IMR-90 (cell line): ENCODE measurements at regions not wholly inside any gene's neighbourhood (a gene's known extent, or its start where the extent isn't known, plus 50 kb on each side); places are given as distances from the start of the nearest gene placed in this dataset.

Source experiments
- ATAC-seq: fragments of 200-7000 bp; cut with Tn5 transposase; 2 replicates; pipeline ENCODE4 v1.9.1; 2020; ENCODE audit warnings: low read depth, mild to moderate bottlenecking, moderate library complexity
- BruUV-seq: library from RNA; stranded (reverse); fragments of 400-500 nt; replicated peaks from 2 replicates; lab custom pipeline; 2021; lab: Mats Ljungman, UMichigan
- CTCF ChIA-PET: fragments of 300-600 bp; formaldehyde crosslinking; extraction: SDS; loops from one replicate; lab custom pipeline; 2021; ENCODE audit warnings: antibody characterized with exemption; lab: Yijun Ruan, JAX
- POLR2A ChIA-PET: fragments of 300-600 bp; sonication (Branson Sonifier 250); formaldehyde crosslinking; loops from one replicate; lab custom pipeline; 2022; ENCODE audit warnings: antibody characterized with exemption; ENCODE audit not compliant: unreplicated experiment; lab: Charles Lee
- DNase-seq: peaks from one replicate; pipeline ENCODE4 v3.0.0; 2013
- H2AFZ ChIP-seq: replicated peaks from 2 replicates; pipeline ENCODE3; 2013; ENCODE audit warnings: low read length, mild to moderate bottlenecking; ENCODE audit not compliant: poor library complexity
- H2AK5ac ChIP-seq: 2 replicates; pipeline ENCODE4 v1.6.1; 2013; ENCODE audit warnings: low read depth, low read length, inconsistent platforms
- H2AK9ac ChIP-seq: replicated peaks from 2 replicates; pipeline ENCODE3; 2013; ENCODE audit warnings: mild to moderate bottlenecking, low read depth, low read length, moderate library complexity; ENCODE audit not compliant: poor library complexity
- H2BK120ac ChIP-seq: 2 replicates; pipeline ENCODE4 v1.6.1; 2013; ENCODE audit warnings: low read depth, low read length, inconsistent platforms
- H2BK15ac ChIP-seq: 3 replicates; pipeline ENCODE4 v1.6.1; 2013; ENCODE audit warnings: low read depth, low read length, inconsistent platforms
- H2BK20ac ChIP-seq: 2 replicates; pipeline ENCODE4 v1.6.1; 2013; ENCODE audit warnings: low read depth, mild to moderate bottlenecking, inconsistent platforms, low read length, moderate library complexity
- H2BK5ac ChIP-seq: 2 replicates; pipeline ENCODE4 v1.6.1; 2013; ENCODE audit warnings: mild to moderate bottlenecking, low read depth, low read length, inconsistent platforms; ENCODE audit not compliant: poor library complexity, severe bottlenecking
- H3K14ac ChIP-seq: replicated peaks from 2 replicates; pipeline ENCODE4 v1.6.1; 2013; ENCODE audit warnings: low read depth, low read length, inconsistent platforms
- H3K18ac ChIP-seq: 2 replicates; pipeline ENCODE4 v1.6.1; 2013; ENCODE audit warnings: low read depth, low read length, control low read depth
- H3K23ac ChIP-seq: 2 replicates; pipeline ENCODE4 v1.6.1; 2013; ENCODE audit warnings: low read depth, low read length, inconsistent platforms
- H3K27ac ChIP-seq: 2 replicates; pipeline ENCODE4 v1.5.1; 2013; ENCODE audit warnings: mild to moderate bottlenecking, control low read depth, low read length; ENCODE audit not compliant: insufficient read depth
- H3K27me3 ChIP-seq: 2 replicates; pipeline ENCODE4 v1.6.1; 2013; ENCODE audit warnings: low read length; ENCODE audit not compliant: control insufficient read depth, insufficient read depth
- H3K36me3 ChIP-seq: 2 replicates; pipeline ENCODE4 v1.6.1; 2013; ENCODE audit warnings: low read length, mixed read lengths; ENCODE audit not compliant: control insufficient read depth, insufficient read depth
- H3K4ac ChIP-seq: 2 replicates; pipeline ENCODE4 v1.6.1; 2013; ENCODE audit warnings: low read depth, low read length, inconsistent platforms
- H3K4me1 ChIP-seq: 2 replicates; pipeline ENCODE4 v1.6.1; 2013; ENCODE audit warnings: low read length, mixed read lengths; ENCODE audit not compliant: control insufficient read depth, insufficient read depth
- H3K4me2 ChIP-seq: 2 replicates; pipeline ENCODE4 v1.6.1; 2013; ENCODE audit warnings: low read depth, mild to moderate bottlenecking, control low read depth, low read length, moderate library complexity
- H3K4me3 ChIP-seq: 2 replicates; pipeline ENCODE4 v1.5.1; 2013; ENCODE audit warnings: low read depth, mild to moderate bottlenecking, control low read depth, low read length, moderate library complexity; ENCODE audit not compliant: insufficient read depth
- H3K56ac ChIP-seq: 2 replicates; pipeline ENCODE4 v1.6.1; 2013; ENCODE audit warnings: low read length, inconsistent platforms; ENCODE audit not compliant: insufficient read depth; ENCODE audit errors: extremely low read depth
- H3K79me1 ChIP-seq, 2 experiments: 2 replicates each; pipeline ENCODE4 v1.6.1; 2013; ENCODE audit warnings: low read length in 2 of 2, inconsistent platforms in 1 of 2, low read depth in 1 of 2
- H3K9ac ChIP-seq: 2 replicates; pipeline ENCODE4 v1.6.1; 2013; ENCODE audit warnings: low read depth, low read length, control low read depth
- H3K9me1 ChIP-seq: 2 replicates; pipeline ENCODE4 v1.6.1; 2013; ENCODE audit warnings: low read length, inconsistent platforms; ENCODE audit not compliant: insufficient read depth
- H3K9me3 ChIP-seq: 2 replicates; pipeline ENCODE4 v1.6.1; 2013; ENCODE audit warnings: low read length; ENCODE audit not compliant: control insufficient read depth, insufficient read depth
- H4K20me1 ChIP-seq: 2 replicates; pipeline ENCODE4 v1.6.1; 2013; ENCODE audit warnings: low read length, inconsistent platforms; ENCODE audit not compliant: insufficient read depth
- H4K5ac ChIP-seq: 2 replicates; pipeline ENCODE4 v1.6.1; 2013; ENCODE audit warnings: mild to moderate bottlenecking, low read depth, low read length, control low read depth
- H4K8ac ChIP-seq, 2 experiments: 2 replicates each; pipeline ENCODE4 v1.6.1; 2013; ENCODE audit warnings: low read depth in 2 of 2, low read length in 2 of 2, control low read depth in 1 of 2, inconsistent platforms in 1 of 2
- H4K91ac ChIP-seq: 2 replicates; pipeline ENCODE4 v1.6.1; 2013; ENCODE audit warnings: low read depth, low read length, inconsistent platforms; ENCODE audit not compliant: insufficient read depth
- CEBPB ChIP-seq: IDR thresholded peaks from 2 replicates; pipeline ENCODE4 v1.6.1; 2012; ENCODE audit warnings: low read depth, low read length, improper control_type of control experiment
- CHD1 ChIP-seq: IDR thresholded peaks from 2 replicates; pipeline ENCODE4 v1.6.1; 2012; ENCODE audit warnings: low read depth, low read length, improper control_type of control experiment
- FOS ChIP-seq: fragments of 150-350 bp; IDR thresholded peaks from 2 replicates; pipeline ENCODE4 v1.6.1; 2016; ENCODE audit warnings: low read depth, low read length
- MAFK ChIP-seq: IDR thresholded peaks from 2 replicates; pipeline ENCODE4 v1.6.1; 2012; ENCODE audit warnings: low read depth, low read length, improper control_type of control experiment
- NFE2L2 ChIP-seq: fragments of 150-350 bp; IDR thresholded peaks from 2 replicates; pipeline ENCODE4 v1.6.1; 2016; ENCODE audit warnings: low read depth, mild to moderate bottlenecking, low read length
- POLR2A ChIP-seq: IDR thresholded peaks from 2 replicates; pipeline ENCODE4 v1.6.1; 2012; ENCODE audit warnings: mild to moderate bottlenecking, low read depth, low read length
- RAD21 ChIP-seq: IDR thresholded peaks from 2 replicates; pipeline ENCODE4 v1.6.1; 2012; ENCODE audit warnings: low read length, improper control_type of control experiment
- RFX5 ChIP-seq: IDR thresholded peaks from 2 replicates; pipeline ENCODE4 v1.8.0; 2012; ENCODE audit warnings: low read depth, mild to moderate bottlenecking, low read length, moderate library complexity
- SMC3 ChIP-seq: fragments of 150-350 bp; IDR thresholded peaks from 2 replicates; pipeline ENCODE4 v1.6.1; 2016; ENCODE audit warnings: low read depth, mild to moderate bottlenecking, antibody characterized with exemption, low read length, moderate library complexity
- WGBS, 2 experiments: methylation state at CpG; one replicate each; pipeline versions ENCODE4 v1.1.5 to v1.1.7; 2013; ENCODE audit warnings: missing lambda C conversion rate in 2 of 2; ENCODE audit not compliant: insufficient read length in 1 of 2; ENCODE audit errors: extremely low coverage in 2 of 2; 5-methylcytosine and 5-hydroxymethylcytosine counted together
- dilution Hi-C: fragments of 300-500 bp; cut with HindIII; formaldehyde crosslinking; loops from one replicate; pipeline ENCODE4 v1.14.3; 2018; ENCODE audit warnings: low sequenced_read_pairs; ENCODE audit not compliant: unreplicated experiment
- in situ Hi-C: fragments of 300-500 bp; cut with MboI; formaldehyde crosslinking; loops from 3 replicates; pipeline ENCODE4 v1.14.3; 2019; ENCODE audit warnings: low sequenced_read_pairs, inconsistent platforms, mixed read lengths
- intact Hi-C: fragments of 100-400 bp; cut with micrococcal nuclease; formaldehyde crosslinking; loops from 2 replicates; pipeline ENCODE4 v1.10.0; 2022
- TF ChIP-seq, protein P1 (sequence below): fragments of 150-350 bp; IDR thresholded peaks from 2 replicates; pipeline ENCODE4 v1.6.1; 2016; ENCODE audit warnings: low read depth, mild to moderate bottlenecking, low read length, moderate library complexity, borderline replicate concordance
- TF ChIP-seq, protein P2 (sequence below): fragments of 150-350 bp; IDR thresholded peaks from 2 replicates; pipeline ENCODE4 v1.6.1; 2017; ENCODE audit warnings: mild to moderate bottlenecking, antibody characterized with exemption, low read length, low read depth
- TF ChIP-seq, protein P3 (sequence below): conservative IDR thresholded peaks from 2 replicates; pipeline ENCODE4 v1.5.1; 2012; ENCODE audit warnings: mild to moderate bottlenecking, low read depth, low read length, improper control_type of control experiment

DNA sequence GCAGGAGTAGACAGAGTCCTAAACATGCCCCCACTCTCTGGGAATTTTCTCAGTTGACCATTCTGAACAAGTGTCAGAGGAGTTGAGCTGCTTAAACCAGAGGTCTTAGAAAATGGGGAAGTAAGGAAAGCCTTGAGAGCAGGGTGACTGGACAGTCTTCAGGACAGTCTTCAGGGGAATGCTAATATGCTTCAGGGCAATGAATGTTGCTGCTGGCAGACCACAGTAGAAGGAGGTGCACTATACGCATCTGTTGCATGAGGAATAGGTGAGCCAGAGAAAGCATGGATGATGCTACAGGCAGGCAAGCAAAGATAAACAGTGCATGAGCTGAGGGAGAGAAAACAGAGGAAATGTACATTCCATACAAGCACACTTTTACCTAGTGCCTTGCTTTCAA, 196.6 kb upstream of the GPR12 start (continued):
- TF ChIP-seq, protein P1, sequence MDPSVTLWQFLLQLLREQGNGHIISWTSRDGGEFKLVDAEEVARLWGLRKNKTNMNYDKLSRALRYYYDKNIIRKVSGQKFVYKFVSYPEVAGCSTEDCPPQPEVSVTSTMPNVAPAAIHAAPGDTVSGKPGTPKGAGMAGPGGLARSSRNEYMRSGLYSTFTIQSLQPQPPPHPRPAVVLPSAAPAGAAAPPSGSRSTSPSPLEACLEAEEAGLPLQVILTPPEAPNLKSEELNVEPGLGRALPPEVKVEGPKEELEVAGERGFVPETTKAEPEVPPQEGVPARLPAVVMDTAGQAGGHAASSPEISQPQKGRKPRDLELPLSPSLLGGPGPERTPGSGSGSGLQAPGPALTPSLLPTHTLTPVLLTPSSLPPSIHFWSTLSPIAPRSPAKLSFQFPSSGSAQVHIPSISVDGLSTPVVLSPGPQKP: no peak

DNA sequence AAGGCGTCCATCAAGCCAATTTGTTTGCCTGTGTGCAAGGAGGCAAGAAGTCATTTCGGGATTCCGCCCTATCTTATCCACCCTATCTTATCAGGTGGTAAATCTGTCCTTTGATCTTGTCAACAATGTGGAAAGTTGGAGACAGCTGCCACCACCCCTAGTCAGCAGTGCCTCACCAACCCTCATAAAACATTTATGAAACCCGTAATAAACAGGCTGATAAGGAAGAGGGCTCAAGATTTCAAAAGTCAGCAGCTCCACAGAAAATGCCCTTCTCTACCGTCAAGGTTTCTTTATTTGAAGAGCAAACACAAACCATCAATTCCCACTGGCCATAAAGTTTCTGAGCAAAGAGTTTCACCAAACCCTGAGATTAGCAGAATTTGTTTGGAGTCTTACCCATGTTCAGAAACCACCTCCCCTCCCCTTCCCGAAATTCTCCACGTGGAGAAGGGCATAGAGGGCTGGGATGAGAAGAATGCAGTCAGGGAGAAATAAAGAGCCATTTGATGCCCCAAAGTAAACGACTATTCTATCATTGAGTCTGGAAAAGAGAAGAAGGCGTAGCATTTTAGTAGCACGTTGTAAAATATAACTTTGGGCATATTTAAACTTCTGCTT, 196.0 kb upstream of the GPR12 start:
- dilution Hi-C loops (no loop called here), intact Hi-C loops (no loop called here), in situ Hi-C loops (no loop called here)
- no TSS peak for BruUV-seq
- Histone ChIP-seq H3K4me1 (no peaks in the 10 kb centered on the region), H3K79me1 (no peaks in the 10 kb centered on the region), H2BK120ac (no peak overlapping the region), H2BK15ac (no peak overlapping the region; the same call in 2 of the 3 replicates), H3K4me2 (no peak overlapping the region), H3K27ac (no peak overlapping the region), H3K56ac (no peak overlapping the region), H3K4me3 (no peak overlapping the region), H3K27me3 (peaks cover 54% of the 10 kb centered on the region), H3K14ac (no peak overlapping the region), H3K9ac (no peak overlapping the region), H4K20me1 (no peaks in the 10 kb centered on the region), H3K23ac (no peak overlapping the region), H3K18ac (no peak overlapping the region), H4K5ac (no peak overlapping the region), H2AFZ (no peak overlapping the region), H3K9me3 (no peaks in the 10 kb centered on the region), H3K9me1 (0 out of 2 replicates have a peak, but pooled peaks cover 3% of the 10 kb centered on the region), H4K91ac (no peak overlapping the region), H2AK9ac (no peak overlapping the region), H2BK20ac (no peak overlapping the region), H3K36me3 (no peaks in the 10 kb centered on the region), H4K8ac (no peak overlapping the region), H2BK5ac (no peak overlapping the region), H2AK5ac (no peak overlapping the region; the same call in 1 of the 2 replicates), H3K4ac (no peak overlapping the region)
- DNase-seq (no peak), ATAC-seq (no peak)
- ChIA-PET CTCF (interaction anchor here (0.6 kb wide), 1 partner anchor 666 kb away, joined by 4 read pairs; no protein-coding TSS in a partner anchor), POLR2A (no interaction called here)
- no CpG with 5 or more reads among the region's 10 CpGs for WGBS, 2 experiments
- TF ChIP-seq FOS: no peak
- TF ChIP-seq, protein P2, sequence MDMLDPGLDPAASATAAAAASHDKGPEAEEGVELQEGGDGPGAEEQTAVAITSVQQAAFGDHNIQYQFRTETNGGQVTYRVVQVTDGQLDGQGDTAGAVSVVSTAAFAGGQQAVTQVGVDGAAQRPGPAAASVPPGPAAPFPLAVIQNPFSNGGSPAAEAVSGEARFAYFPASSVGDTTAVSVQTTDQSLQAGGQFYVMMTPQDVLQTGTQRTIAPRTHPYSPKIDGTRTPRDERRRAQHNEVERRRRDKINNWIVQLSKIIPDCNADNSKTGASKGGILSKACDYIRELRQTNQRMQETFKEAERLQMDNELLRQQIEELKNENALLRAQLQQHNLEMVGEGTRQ: no peak
- TF ChIP-seq, protein P3, sequence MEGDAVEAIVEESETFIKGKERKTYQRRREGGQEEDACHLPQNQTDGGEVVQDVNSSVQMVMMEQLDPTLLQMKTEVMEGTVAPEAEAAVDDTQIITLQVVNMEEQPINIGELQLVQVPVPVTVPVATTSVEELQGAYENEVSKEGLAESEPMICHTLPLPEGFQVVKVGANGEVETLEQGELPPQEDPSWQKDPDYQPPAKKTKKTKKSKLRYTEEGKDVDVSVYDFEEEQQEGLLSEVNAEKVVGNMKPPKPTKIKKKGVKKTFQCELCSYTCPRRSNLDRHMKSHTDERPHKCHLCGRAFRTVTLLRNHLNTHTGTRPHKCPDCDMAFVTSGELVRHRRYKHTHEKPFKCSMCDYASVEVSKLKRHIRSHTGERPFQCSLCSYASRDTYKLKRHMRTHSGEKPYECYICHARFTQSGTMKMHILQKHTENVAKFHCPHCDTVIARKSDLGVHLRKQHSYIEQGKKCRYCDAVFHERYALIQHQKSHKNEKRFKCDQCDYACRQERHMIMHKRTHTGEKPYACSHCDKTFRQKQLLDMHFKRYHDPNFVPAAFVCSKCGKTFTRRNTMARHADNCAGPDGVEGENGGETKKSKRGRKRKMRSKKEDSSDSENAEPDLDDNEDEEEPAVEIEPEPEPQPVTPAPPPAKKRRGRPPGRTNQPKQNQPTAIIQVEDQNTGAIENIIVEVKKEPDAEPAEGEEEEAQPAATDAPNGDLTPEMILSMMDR: no peak
- no peak for TF ChIP-seq CHD1
- TF ChIP-seq, protein P1: no peak
- TF ChIP-seq RAD21: no peak
- TF ChIP-seq NFE2L2: no peak
- TF ChIP-seq POLR2A: no peak
- TF ChIP-seq CEBPB: no peak
- no peak for TF ChIP-seq SMC3
- no peak for TF ChIP-seq RFX5
- TF ChIP-seq MAFK: no peak
